Jurkat, Clone E6-1 (cell line): ENCODE measurements at regions not wholly inside any gene's neighbourhood (a gene's known extent, or its start where the extent isn't known, plus 50 kb on each side); places are given as distances from the start of the nearest gene placed in this dataset.

Experiments
- DNase-seq: peaks from one replicate; pipeline ENCODE4 v3.0.0-alpha.2; 2011; ENCODE audit warnings: low read depth, low spot score
- H3K4me3 ChIP-seq: 2 replicates; pipeline ENCODE4 v1.5.1; 2011; ENCODE audit warnings: mild to moderate bottlenecking, low read length, control low read depth, moderate library complexity

GRCh38 chr1:70902211-70902610 is 145.4 kb downstream of the PTGER3 start:
- no peak for DNase-seq
- no peak overlapping the region for H3K4me3 ChIP-seq

- DNase-seq = no peak
- no peak overlapping the region for H3K4me3 ChIP-seq
Measured at GRCh38 chr1:70906800-70907199, 140.8 kb downstream of the PTGER3 start.

GRCh38 chr1:70907563-70908310 is 139.9 kb downstream of the PTGER3 start:
- DNase-seq = no peak
- no peak overlapping the region for H3K4me3 ChIP-seq

GRCh38 chr1:70909262-70909822 is 138.3 kb downstream of the PTGER3 start:
- no peak overlapping the region for H3K4me3 ChIP-seq
- DNase-seq = peak; percentile 97

- DNase-seq = peak; percentile 85
- 0 out of 2 replicates have a peak overlapping the region, but pooled peaks have one; percentile 3 for H3K4me3 ChIP-seq
Measured at GRCh38 chr1:70910013-70910412, 137.6 kb downstream of the PTGER3 start.

- DNase-seq = no peak
- no peak overlapping the region for H3K4me3 ChIP-seq
Measured at GRCh38 chr1:70911861-70912260, 135.8 kb downstream of the PTGER3 start.

- H3K4me3 ChIP-seq = no peak overlapping the region
- DNase-seq = no peak
Measured at GRCh38 chr1:70914224-70914623, 133.4 kb downstream of the PTGER3 start.

GRCh38 chr1:70915258-70916033 is 132.2 kb downstream of the PTGER3 start:
- H3K4me3 ChIP-seq = no peak overlapping the region
- no peak for DNase-seq

- no peak overlapping the region for H3K4me3 ChIP-seq
- DNase-seq = no peak
Measured at GRCh38 chr1:70916034-70916427, 131.6 kb downstream of the PTGER3 start.

- no peak for DNase-seq
- H3K4me3 ChIP-seq = no peak overlapping the region
Measured at GRCh38 chr1:70919706-70920323, 127.8 kb downstream of the PTGER3 start.
